Progenitor cell of endocrine pancreas (in vitro differentiated cells): ENCODE measurements at regions not wholly inside any gene's neighbourhood (a gene's known extent, or its start where the extent isn't known, plus 50 kb on each side); places are given as distances from the start of the nearest gene placed in this dataset.

Source experiments
- DNase-seq: peaks from one replicate; pipeline ENCODE4 v3.0.0; 2021; ENCODE audit warnings: low spot score; ENCODE audit not compliant: unreplicated experiment
- H3K27ac Mint-ChIP-seq: 2 replicates; pipeline ENCODE4 v1.8.0; 2021; ENCODE audit warnings: mild to moderate bottlenecking, moderate library complexity, mixed read lengths
- H3K27me3 Mint-ChIP-seq: 2 replicates; pipeline ENCODE4 v1.8.0; 2021; ENCODE audit warnings: mixed read lengths
- H3K36me3 Mint-ChIP-seq: 2 replicates; pipeline ENCODE4 v1.8.0; 2022; ENCODE audit warnings: mixed read lengths; ENCODE audit not compliant: insufficient read depth
- H3K4me1 Mint-ChIP-seq: 2 replicates; pipeline ENCODE4 v1.8.0; 2021; ENCODE audit warnings: low read depth, mixed read lengths
- H3K4me3 Mint-ChIP-seq: 2 replicates; pipeline ENCODE4 v1.8.0; 2021; ENCODE audit warnings: low read depth, mild to moderate bottlenecking, moderate library complexity, mixed read lengths
- H3K9me3 Mint-ChIP-seq: 2 replicates; pipeline ENCODE4 v1.8.0; 2021; ENCODE audit warnings: low read depth, mixed read lengths
- CTCF ChIP-seq: fragments of 200-600 bp; sonication (generic); IDR thresholded peaks from one replicate; pipeline ENCODE4 v1.5.0; 2021; ENCODE audit warnings: antibody characterized with exemption, mild to moderate bottlenecking; ENCODE audit not compliant: unreplicated experiment

- no peak for DNase-seq
- no peaks in the 10 kb centered on the region for H3K4me1 Mint-ChIP-seq
- H3K4me3 Mint-ChIP-seq, result no peak overlapping the region
- H3K9me3 Mint-ChIP-seq, result no peaks in the 10 kb centered on the region
- no peak overlapping the region for H3K27ac Mint-ChIP-seq
- no peak for TF ChIP-seq CTCF
- H3K36me3 Mint-ChIP-seq, result no peaks in the 10 kb centered on the region
- H3K27me3 Mint-ChIP-seq, result no peaks in the 10 kb centered on the region
These were observed 390.4 kb downstream of the SI start for GRCh38 chr3:164687902-164688301.

GRCh38 chr3:164687211-164687610 lies 391.1 kb downstream of the SI start:
- H3K27ac Mint-ChIP-seq, result no peak overlapping the region
- TF ChIP-seq CTCF, result no peak
- DNase-seq, result no peak
- no peak overlapping the region for H3K4me3 Mint-ChIP-seq
- no peaks in the 10 kb centered on the region for H3K9me3 Mint-ChIP-seq
- H3K4me1 Mint-ChIP-seq, result no peaks in the 10 kb centered on the region
- no peaks in the 10 kb centered on the region for H3K36me3 Mint-ChIP-seq
- no peaks in the 10 kb centered on the region for H3K27me3 Mint-ChIP-seq

- Mint-ChIP-seq H3K27ac (no peak overlapping the region), H3K36me3 (no peaks in the 10 kb centered on the region), H3K9me3 (no peaks in the 10 kb centered on the region), H3K27me3 (no peaks in the 10 kb centered on the region), H3K4me3 (no peak overlapping the region), H3K4me1 (no peaks in the 10 kb centered on the region)
- no peak for TF ChIP-seq CTCF
- DNase-seq, result no peak
These were observed 394.8 kb downstream of the SI start for GRCh38 chr3:164683489-164683888.

- no peak for TF ChIP-seq CTCF
- Mint-ChIP-seq H3K9me3 (no peaks in the 10 kb centered on the region), H3K27ac (no peak overlapping the region), H3K36me3 (no peaks in the 10 kb centered on the region), H3K27me3 (no peaks in the 10 kb centered on the region), H3K4me1 (no peaks in the 10 kb centered on the region), H3K4me3 (no peak overlapping the region)
- DNase-seq, result no peak
These were observed 399.1 kb downstream of the SI start for GRCh38 chr3:164679245-164679644.

GRCh38 chr3:164677317-164677716 lies 401.0 kb downstream of the SI start:
- H3K36me3 Mint-ChIP-seq, result no peaks in the 10 kb centered on the region
- no peaks in the 10 kb centered on the region for H3K9me3 Mint-ChIP-seq
- no peaks in the 10 kb centered on the region for H3K27me3 Mint-ChIP-seq
- H3K4me3 Mint-ChIP-seq, result no peak overlapping the region
- no peak overlapping the region for H3K27ac Mint-ChIP-seq
- H3K4me1 Mint-ChIP-seq, result no peaks in the 10 kb centered on the region
- DNase-seq, result no peak
- no peak for TF ChIP-seq CTCF
